ENCODE measurements at regions not wholly inside any gene's neighbourhood (a gene's known extent, or its start where the extent isn't known, plus 50 kb on each side); places are given as distances from the start of the nearest gene placed in this dataset.
"Not testable (repeated sequence)": the region's sequence is repeated elsewhere in the genome, so short reads cannot be mapped to it uniquely, and the experiment has no call there.

DNA sequence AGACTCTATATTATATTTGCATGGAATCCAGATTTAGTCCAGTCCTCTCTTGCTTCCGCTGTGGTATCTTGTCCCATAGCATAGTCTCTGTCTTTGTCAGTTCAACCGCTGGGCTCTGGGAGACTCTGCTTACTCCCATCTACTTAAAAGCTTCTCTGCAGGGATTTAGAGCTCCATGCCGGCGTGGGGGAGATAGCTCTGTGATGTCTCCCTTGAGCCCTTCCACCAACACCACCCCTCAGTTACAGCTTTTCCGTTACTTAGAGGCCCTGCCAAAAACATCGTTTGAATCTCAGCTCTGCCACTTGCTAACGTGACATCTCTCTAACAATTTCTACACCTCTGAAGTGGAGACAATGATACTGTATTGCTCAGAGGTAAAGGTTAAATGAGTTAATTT is 306.1 kb upstream of the ZNF608 start:
- no peak for DNase-seq

- DNase-seq, result no peak
Observed at GRCh38 chr5:125053179-125053578, 306.7 kb upstream of the ZNF608 start.

- DNase-seq, result no peak
Observed at GRCh38 chr5:125054146-125054545, 307.7 kb upstream of the ZNF608 start.

DNA sequence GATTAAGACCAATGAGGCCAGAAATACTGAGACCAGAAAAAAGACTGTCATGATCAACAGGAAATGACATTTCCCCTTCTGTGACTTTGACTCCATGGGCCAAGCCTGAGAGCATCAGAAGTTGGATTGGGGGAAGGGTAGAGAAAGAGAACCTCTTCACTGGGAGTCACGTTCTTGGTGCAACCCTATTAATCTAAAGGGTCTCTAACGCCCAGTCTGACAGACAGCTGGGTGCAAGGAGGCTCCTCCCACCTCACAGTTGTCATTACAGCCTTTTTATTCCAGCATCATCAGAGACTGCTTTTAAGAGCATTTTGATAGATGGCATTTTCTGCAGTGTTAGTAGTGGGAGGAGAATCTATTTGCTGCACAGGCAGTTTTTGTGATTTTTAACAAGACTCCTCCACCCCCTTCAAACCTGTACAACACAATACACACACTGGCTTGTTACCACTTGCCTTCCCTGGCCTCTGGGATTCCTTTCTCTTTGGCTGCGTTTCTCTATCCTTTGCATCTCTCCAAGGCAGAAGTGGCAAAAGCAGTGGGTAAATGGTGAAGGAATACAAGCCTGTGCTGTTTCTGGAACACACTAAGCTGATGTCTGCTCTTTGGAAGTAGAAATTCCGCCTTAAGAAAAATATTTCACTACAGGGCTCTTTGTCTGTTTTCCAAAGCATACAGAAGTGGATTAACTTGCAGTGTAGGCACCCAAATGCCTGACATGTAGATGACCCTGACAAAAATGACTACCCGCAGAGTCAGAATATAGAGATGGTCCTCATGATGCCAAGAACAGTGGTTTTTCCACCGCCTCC is 310.4 kb upstream of the ZNF608 start:
- no peak for DNase-seq

GRCh38 chr5:125057912-125058826 is 311.7 kb upstream of the ZNF608 start:
- no peak for DNase-seq

- DNase-seq, result peak; percentile 73
Observed at GRCh38 chr5:125059255-125060002, 313.0 kb upstream of the ZNF608 start.

DNA sequence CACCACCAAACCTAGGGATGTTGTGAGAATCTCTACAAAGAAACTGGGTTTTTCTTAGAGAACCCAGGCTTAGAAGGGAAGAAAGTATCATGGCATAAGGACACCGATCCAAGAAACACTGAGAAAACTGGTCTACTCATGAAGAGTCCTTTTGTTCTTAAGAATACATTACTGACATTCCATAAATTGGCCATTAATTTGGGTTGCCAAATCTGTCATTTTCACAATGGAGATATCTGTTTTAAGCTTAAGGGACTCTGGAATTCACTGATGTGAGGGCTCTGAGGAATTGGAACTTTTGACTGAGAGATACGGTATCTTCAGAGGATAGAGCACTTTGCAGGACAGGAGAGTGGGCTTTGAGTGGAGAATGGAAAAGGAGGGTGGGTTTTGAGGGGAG is 315.3 kb upstream of the ZNF608 start:
- DNase-seq, result no peak

DNA sequence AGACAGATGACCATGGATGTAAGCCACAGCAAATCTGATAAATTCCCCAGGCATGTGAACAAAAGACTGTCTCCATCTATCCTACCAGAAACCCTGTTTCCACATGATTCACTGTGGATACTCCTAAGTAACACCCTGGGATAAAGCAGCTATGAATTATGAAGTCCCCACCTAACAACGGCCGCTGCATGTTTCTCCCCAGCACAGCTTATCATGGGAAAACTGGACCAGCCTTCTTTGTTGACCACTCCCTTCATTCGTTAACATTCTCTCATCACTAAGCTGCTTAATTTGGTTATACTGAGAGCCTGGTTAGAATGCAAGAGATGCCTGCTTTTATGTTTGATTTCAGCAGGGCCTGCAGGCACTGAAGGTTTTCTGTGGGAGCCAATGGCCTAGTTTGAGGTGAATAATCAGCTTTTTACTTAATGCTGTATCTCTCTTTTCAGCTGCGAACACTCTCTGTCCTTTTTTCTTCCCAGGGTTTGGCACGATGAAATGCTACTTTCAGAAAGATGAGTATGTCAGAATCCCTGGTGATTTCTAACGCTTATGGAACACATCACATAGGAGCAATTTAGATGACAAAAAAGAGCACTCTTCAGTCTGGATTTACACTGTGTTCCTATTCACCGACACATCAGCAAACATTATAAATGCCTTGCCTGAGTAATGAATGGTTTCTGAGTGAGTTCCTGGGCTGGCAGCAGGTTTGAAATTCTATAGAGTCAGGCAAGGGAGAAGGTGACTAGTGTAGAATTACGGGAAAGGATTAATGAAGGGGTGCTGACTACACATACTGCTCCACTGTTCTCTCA is 318.4 kb upstream of the ZNF608 start:
- DNase-seq, result no peak

DNA sequence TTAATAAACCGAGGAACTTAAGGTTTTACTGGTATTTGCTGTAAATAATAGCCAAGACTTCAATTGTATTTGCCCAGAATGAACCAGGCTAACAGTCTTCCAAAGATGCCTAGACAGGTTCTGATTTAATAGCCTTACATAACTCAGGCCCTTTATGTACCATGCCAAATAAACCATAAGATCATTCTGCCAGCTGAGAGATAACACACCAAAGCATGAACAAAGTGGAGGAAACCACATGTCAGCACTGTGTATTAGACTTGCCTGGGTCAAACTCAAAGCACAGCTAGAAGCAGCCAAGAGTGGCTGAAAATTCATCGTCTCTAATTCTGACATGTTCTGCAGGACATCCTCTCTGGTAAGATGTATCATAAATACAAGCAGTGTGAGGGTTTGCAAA is 319.3 kb upstream of the ZNF608 start:
- DNase-seq, result no peak

- DNase-seq, result no peak
Observed at GRCh38 chr5:125070961-125071360, 324.5 kb upstream of the ZNF608 start.

- no peak for DNase-seq
Observed at GRCh38 chr5:125073090-125073489, 326.7 kb upstream of the ZNF608 start.

DNA sequence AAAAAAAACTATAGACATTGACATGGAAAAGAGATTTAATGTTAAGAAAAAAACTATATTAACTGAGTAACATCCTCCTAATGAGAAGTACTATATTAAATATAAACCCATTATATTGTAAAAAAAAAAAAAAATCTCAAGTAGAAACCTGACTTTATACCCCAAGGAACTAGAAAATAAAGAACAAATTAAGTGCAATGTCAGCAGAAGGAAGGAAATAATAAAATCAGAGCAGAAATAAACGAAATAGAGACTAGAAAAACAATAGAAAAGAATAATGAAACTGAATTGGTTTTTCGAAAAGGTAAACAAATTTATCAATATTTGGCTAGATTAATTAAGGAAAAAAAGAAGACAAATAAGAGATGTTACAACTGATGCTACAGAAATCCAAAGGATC is 329.1 kb upstream of the ZNF608 start:
- no peak for DNase-seq

DNA sequence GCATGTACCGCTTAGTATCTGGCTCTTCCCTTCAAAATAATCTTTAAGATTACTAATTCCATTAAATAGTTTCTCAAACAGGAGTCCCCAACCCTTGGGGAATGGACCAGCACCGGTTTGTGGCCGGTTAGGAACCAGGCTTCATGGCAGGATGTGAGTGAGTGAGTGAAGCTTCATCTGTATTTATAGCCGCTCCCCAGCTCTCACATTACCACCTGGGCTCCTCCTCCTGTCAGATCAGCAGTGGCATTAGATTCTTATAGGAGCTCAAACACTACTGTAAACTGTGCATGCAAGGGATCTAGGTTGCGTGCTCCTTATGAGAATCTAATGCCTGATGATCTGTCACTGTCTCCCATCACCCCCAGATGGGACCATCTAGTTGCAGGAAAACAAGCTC is 332.6 kb upstream of the ZNF608 start:
- DNase-seq, result not testable (repeated sequence)

DNA sequence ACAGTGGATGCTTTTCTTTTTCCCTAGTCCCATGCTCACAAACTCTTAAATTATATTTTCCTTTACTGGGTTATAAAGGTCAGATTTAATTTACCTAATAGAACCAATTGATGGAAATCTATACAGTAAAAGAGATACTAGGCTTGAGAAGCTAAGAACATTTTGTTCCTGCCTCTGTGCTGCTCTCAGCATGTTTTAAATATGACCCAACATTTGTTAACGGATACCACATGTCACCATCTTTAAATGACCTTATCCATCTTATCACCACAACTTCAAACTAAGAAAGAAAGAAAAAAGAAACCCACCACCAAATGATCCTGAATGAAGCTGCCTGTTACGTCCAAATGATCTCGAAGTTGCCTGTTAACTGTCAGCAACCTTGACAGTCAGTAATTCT is 334.7 kb upstream of the ZNF608 start:
- no peak for DNase-seq

DNA sequence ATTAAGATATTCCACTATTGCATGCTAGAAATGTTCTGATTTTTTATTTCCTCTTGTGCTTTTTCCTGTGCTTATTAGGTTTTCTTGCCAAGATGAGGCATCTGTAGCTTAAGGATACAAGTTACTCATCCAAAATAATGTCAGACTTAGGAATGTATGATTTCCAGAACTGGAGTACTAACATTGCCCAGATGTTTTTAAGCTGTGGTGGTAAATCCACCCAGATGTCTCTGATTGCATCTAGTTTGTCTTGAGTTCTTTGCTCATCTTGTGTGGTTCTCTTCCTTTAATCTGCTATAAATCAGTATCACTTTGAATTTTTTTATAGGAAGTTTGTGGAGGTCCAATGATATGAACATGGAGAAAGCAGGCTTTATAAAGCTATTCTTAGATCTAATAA is 337.5 kb upstream of the ZNF608 start:
- no peak for DNase-seq

- DNase-seq, result no peak
Observed at GRCh38 chr5:125085797-125086505, 339.5 kb upstream of the ZNF608 start.

DNA sequence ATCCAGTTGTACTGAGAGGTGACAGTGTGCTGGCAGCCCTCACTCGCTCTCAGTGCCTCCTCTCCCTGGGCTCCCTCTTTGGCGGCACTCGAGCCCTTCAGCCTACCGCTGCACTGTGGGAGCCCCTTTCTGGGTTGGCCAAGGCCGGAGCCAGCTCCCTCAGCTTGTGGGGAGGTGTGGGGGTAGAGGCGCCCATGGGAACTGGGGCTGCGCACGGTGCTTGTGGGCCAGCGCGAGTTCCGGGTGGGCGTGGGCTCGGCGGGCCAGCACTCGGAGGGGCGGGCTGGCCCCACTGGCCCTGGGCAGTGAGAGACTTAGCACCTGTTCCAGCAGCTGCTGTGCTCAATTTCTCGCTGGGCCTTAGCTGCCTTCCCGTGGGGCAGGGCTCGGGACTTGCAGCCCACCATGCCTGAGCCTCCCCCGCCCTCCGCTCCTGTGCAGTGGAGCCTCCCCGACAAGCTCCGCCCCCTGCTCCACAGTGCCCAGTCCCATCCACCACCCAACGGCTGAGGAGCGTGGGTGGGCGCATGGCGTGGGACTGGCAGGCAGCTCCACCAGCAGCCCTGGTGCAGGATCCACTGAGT is 342.2 kb upstream of the ZNF608 start:
- no peak for DNase-seq

- not testable (repeated sequence) for DNase-seq
Observed at GRCh38 chr5:125092138-125092537, 345.7 kb upstream of the ZNF608 start.

DNA sequence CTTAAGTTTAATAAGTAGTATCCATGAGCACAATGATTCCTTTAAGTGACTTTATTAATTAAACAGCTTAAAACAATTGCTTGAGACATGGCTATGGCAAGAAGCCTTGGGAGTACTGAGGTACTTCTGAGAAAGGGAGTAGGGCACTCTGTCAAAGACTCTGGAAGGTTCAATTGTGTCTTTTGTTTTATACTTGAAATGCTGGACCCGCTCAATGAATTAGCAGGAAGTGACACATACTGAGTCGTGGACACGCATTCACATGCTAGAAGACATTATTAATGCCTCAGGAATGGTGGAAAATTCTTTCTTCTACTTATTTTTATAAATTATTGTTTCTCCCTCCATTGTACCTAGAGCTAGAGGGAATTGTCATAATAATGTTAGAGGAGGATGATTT is 347.3 kb upstream of the ZNF608 start:
- no peak for DNase-seq

GRCh38 chr5:125100342-125100741 is 353.9 kb upstream of the ZNF608 start:
- DNase-seq, result no peak

GRCh38 chr5:125100951-125101350 is 354.5 kb upstream of the ZNF608 start:
- DNase-seq, result no peak

Data from islet precursor cell (in vitro differentiated cells).